Mammary epithelial cell (primary cell): ENCODE measurements at regions not wholly inside any gene's neighbourhood (a gene's known extent, or its start where the extent isn't known, plus 50 kb on each side); places are given as distances from the start of the nearest gene placed in this dataset.

Experiments used
- CTCF ChIP-seq, 2 donors: IDR thresholded peaks in 1 of 2; conservative IDR thresholded peaks in 1 of 2; 2 replicates each; pipeline ENCODE4 v1.5.1; 2011 to 2012; ENCODE audit warnings: inconsistent platforms in 2 of 2, low read length in 2 of 2, mild to moderate bottlenecking in 2 of 2, control low read depth in 1 of 2, low read depth in 1 of 2; ENCODE audit not compliant: insufficient read depth in 1 of 2; ENCODE audit errors: extremely low read depth in 1 of 2
- EZH2 ChIP-seq: IDR thresholded peaks from 2 replicates; pipeline ENCODE4 v1.6.1; 2012; ENCODE audit warnings: low read length, inconsistent platforms, borderline replicate concordance

DNA sequence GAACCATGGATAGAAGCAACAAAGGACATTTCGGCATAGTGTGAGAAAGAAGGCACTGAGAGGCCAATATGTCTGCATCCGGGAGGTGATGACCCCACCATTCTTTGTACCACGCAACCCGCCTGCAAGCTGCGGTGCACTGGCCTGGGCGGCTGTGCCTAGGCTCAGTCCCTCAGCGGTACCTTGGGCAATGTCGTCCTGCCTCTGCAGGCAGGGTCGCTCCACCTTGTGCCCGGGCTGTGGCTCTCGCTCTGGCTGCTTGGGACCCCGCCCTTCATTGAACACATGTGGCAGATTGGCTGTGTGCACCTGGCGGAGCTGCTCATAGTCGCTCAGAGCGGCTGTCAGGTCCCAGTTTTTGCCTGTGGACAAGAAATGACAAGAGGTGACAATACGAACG, 243.2 kb downstream of the KLF13 start:
- TF ChIP-seq CTCF (conservative IDR thresholded peaks at IDR 0.05 in 1 of 2, IDR thresholded peaks at IDR 0.05 in 1 of 2; ENCODE audit: extremely low read depth in 1 of 2, insufficient read depth in 1 of 2, low read depth in 1 of 2, low read length in 2 of 2) (no peak), EZH2 (no peak)
